Gastroesophageal sphincter (tissue), 3 donors: ENCODE measurements at regions not wholly inside any gene's neighbourhood (a gene's known extent, or its start where the extent isn't known, plus 50 kb on each side); places are given as distances from the start of the nearest gene placed in this dataset.

ENCODE experiments used
- EP300 ChIP-seq: sonication (generic); formaldehyde crosslinking; IDR thresholded peaks from one replicate; pipeline ENCODE4 v1.6.1; 2017; ENCODE audit warnings: antibody characterized with exemption, mild to moderate bottlenecking
- POLR2A ChIP-seq, 2 donors: fragments of 450-650 bp; IDR thresholded peaks; one replicate each; pipeline ENCODE4 v1.6.1; 2017; ENCODE audit warnings: antibody characterized with exemption in 2 of 2, mild to moderate bottlenecking in 2 of 2, moderate library complexity in 1 of 2
- TF ChIP-seq, protein P1 (sequence below), 4 experiments: fragments of 200-600 bp in 2 of 4; fragments of 450-650 bp in 2 of 4; sonication (generic) in 1 of 4; IDR thresholded peaks; one replicate each; pipeline ENCODE4 v1.5.1; 2017 to 2019; ENCODE audit warnings: antibody characterized with exemption in 4 of 4, mild to moderate bottlenecking in 2 of 4, moderate library complexity in 2 of 4

DNA sequence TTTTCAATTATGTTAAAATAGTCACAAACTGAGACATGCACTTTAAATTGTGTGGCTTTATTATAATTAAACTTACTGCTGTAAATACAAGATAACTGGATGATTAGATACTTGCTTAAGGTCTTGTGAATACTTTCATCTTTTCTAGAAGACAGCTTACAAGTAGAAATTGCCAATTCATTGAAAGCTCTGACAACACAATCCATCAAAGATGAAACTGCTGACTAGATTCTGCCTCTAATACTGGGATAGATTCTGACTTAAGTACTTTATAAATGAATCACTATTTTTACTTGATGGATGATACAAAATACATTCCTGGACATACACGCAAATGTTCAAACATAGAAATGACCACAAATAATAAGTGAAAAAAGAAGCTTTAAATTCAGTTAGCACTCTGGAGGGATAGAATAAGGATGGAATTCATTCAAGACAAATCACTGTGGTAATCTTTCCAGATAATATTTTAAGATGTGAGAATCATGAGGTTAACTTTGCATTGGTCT is 876.8 kb downstream of the RPS29 start:
- TF ChIP-seq, protein P1, sequence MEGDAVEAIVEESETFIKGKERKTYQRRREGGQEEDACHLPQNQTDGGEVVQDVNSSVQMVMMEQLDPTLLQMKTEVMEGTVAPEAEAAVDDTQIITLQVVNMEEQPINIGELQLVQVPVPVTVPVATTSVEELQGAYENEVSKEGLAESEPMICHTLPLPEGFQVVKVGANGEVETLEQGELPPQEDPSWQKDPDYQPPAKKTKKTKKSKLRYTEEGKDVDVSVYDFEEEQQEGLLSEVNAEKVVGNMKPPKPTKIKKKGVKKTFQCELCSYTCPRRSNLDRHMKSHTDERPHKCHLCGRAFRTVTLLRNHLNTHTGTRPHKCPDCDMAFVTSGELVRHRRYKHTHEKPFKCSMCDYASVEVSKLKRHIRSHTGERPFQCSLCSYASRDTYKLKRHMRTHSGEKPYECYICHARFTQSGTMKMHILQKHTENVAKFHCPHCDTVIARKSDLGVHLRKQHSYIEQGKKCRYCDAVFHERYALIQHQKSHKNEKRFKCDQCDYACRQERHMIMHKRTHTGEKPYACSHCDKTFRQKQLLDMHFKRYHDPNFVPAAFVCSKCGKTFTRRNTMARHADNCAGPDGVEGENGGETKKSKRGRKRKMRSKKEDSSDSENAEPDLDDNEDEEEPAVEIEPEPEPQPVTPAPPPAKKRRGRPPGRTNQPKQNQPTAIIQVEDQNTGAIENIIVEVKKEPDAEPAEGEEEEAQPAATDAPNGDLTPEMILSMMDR (IDR thresholded peaks at IDR 0.05), result no peak
- TF ChIP-seq POLR2A (IDR thresholded peaks at IDR 0.05) (no peak), EP300 (no peak)
